ENCODE measurements at regions not wholly inside any gene's neighbourhood (a gene's known extent, or its start where the extent isn't known, plus 50 kb on each side); places are given as distances from the start of the nearest gene placed in this dataset.

- Mint-ChIP-seq H3K4me1 (ENCODE audit: unreplicated experiment) (no peaks in the 10 kb centered on the region), H3K9me3 (no peaks in the 10 kb centered on the region), H3K36me3 (no peaks in the 10 kb centered on the region), H3K4me3 (no peak overlapping the region), H3K27ac (no peak overlapping the region), H3K27me3 (no peaks in the 10 kb centered on the region)
- no peak for DNase-seq (ENCODE audit: extremely low spot score, unreplicated experiment)
- no peak for TF ChIP-seq CTCF (conservative IDR thresholded peaks at IDR 0.05)
These were observed 608.4 kb upstream of the KCND2 start for GRCh38 chr7:119664601-119665000.

GRCh38 chr7:119665796-119666195 is 607.2 kb upstream of the KCND2 start:
- Mint-ChIP-seq H3K4me3 (no peak overlapping the region), H3K27ac (no peak overlapping the region), H3K9me3 (no peaks in the 10 kb centered on the region), H3K27me3 (no peaks in the 10 kb centered on the region), H3K4me1 (ENCODE audit: unreplicated experiment) (no peaks in the 10 kb centered on the region), H3K36me3 (no peaks in the 10 kb centered on the region)
- no peak for DNase-seq (ENCODE audit: extremely low spot score, unreplicated experiment)
- TF ChIP-seq CTCF (conservative IDR thresholded peaks at IDR 0.05): no peak

GRCh38 chr7:119681336-119681735 is 591.6 kb upstream of the KCND2 start:
- Mint-ChIP-seq H3K27me3 (no peaks in the 10 kb centered on the region), H3K4me3 (no peak overlapping the region), H3K27ac (no peak overlapping the region), H3K36me3 (no peaks in the 10 kb centered on the region), H3K4me1 (ENCODE audit: unreplicated experiment) (no peaks in the 10 kb centered on the region), H3K9me3 (no peaks in the 10 kb centered on the region)
- no peak for DNase-seq (ENCODE audit: extremely low spot score, unreplicated experiment)
- TF ChIP-seq CTCF (conservative IDR thresholded peaks at IDR 0.05): no peak

GRCh38 chr7:119684763-119685162 is 588.2 kb upstream of the KCND2 start:
- DNase-seq (ENCODE audit: extremely low spot score, unreplicated experiment): no peak
- no peak overlapping the region for H3K4me3 Mint-ChIP-seq
- H3K27me3 Mint-ChIP-seq: no peaks in the 10 kb centered on the region
- H3K36me3 Mint-ChIP-seq: no peaks in the 10 kb centered on the region
- no peaks in the 10 kb centered on the region for H3K4me1 Mint-ChIP-seq (ENCODE audit: unreplicated experiment)
- H3K9me3 Mint-ChIP-seq: no peaks in the 10 kb centered on the region
- no peak overlapping the region for H3K27ac Mint-ChIP-seq
- TF ChIP-seq CTCF (conservative IDR thresholded peaks at IDR 0.05): no peak

- no peaks in the 10 kb centered on the region for H3K27me3 Mint-ChIP-seq
- no peak for TF ChIP-seq CTCF (conservative IDR thresholded peaks at IDR 0.05)
- no peaks in the 10 kb centered on the region for H3K4me1 Mint-ChIP-seq (ENCODE audit: unreplicated experiment)
- no peak for DNase-seq (ENCODE audit: extremely low spot score, unreplicated experiment)
- no peaks in the 10 kb centered on the region for H3K9me3 Mint-ChIP-seq
- no peaks in the 10 kb centered on the region for H3K36me3 Mint-ChIP-seq
- H3K27ac Mint-ChIP-seq: no peak overlapping the region
- no peak overlapping the region for H3K4me3 Mint-ChIP-seq
These were observed 587.1 kb upstream of the KCND2 start for GRCh38 chr7:119685906-119686305.

- H3K9me3 Mint-ChIP-seq: no peaks in the 10 kb centered on the region
- DNase-seq (ENCODE audit: extremely low spot score, unreplicated experiment): no peak
- H3K4me3 Mint-ChIP-seq: no peak overlapping the region
- H3K27me3 Mint-ChIP-seq: no peaks in the 10 kb centered on the region
- TF ChIP-seq CTCF (conservative IDR thresholded peaks at IDR 0.05): no peak
- no peaks in the 10 kb centered on the region for H3K4me1 Mint-ChIP-seq (ENCODE audit: unreplicated experiment)
- H3K27ac Mint-ChIP-seq: no peak overlapping the region
- no peaks in the 10 kb centered on the region for H3K36me3 Mint-ChIP-seq
These were observed 584.1 kb upstream of the KCND2 start for GRCh38 chr7:119688831-119689230.
